Muscle of back (tissue), 3 donors: ENCODE measurements at regions not wholly inside any gene's neighbourhood (a gene's known extent, or its start where the extent isn't known, plus 50 kb on each side); places are given as distances from the start of the nearest gene placed in this dataset.

ENCODE experiments used
- DNase-seq, 3 donors: peaks; one replicate each; pipeline versions ENCODE4 v3.0.0 to v3.0.0-alpha.2; 2013

- DNase-seq = no peak
Observed at GRCh38 chr13:26942184-26942583, 181.6 kb upstream of the GPR12 start.

DNA sequence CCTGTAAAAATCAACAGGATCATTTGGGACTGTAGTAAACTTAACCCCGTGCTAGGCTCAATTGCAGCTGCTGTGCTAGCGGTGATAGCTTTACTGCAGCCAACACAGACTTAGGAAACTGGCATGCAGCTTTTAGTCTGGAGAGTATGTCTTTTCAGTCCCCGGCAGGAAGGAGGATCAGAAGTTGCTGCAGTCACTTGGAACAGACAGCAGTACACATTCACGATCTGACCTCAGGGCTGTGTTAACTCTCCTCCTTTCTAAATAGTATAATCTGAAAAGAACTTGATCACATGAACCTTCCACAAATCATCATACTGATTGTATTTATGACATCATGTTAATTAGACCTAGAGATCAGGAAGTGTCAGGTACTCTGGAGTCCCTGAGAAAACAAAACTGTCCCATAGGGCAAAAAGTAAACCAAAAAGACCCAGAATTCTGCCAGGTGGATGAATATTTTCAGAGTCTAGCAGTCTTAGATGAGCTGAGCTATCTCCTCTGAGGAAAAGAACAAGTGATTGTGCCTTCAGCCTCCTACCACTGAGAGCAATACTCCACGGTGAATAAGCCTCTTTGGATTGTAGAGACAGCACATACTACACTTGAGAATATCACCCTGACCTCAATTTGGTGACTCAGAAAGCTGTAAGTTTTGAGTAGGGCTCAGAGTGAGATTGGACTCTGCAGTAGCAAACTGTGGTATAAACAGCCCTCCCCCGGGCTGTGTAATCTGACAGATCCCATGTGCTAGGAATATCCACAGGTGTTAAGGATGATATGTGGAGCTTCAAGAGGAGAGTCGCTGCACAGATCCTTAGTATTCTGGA lies 181.0 kb upstream of the GPR12 start:
- peak in 1 of 3 donors; percentile 43 for DNase-seq

DNA sequence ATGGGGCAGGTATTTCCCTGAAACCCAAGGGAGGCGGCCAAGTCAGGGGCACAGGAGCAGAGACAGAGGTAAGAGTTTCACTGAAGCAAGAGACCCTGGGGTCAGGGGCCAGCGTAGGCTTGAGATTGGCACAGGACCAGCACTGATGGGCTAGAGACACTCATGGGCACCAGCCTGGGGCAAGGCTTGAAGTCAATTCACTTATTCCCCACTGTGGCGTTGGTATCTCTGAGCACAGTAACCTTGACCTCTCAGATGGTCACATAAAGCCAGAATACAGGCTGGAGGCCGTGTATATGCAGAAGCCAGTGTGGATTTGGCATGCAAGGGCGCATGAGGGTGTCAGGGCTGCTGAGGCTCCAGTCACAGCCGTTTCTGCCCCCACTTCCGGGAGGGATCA lies 173.5 kb upstream of the GPR12 start:
- no peak for DNase-seq

- no peak for DNase-seq
Observed at GRCh38 chr13:26932465-26932864, 171.9 kb upstream of the GPR12 start.

DNA sequence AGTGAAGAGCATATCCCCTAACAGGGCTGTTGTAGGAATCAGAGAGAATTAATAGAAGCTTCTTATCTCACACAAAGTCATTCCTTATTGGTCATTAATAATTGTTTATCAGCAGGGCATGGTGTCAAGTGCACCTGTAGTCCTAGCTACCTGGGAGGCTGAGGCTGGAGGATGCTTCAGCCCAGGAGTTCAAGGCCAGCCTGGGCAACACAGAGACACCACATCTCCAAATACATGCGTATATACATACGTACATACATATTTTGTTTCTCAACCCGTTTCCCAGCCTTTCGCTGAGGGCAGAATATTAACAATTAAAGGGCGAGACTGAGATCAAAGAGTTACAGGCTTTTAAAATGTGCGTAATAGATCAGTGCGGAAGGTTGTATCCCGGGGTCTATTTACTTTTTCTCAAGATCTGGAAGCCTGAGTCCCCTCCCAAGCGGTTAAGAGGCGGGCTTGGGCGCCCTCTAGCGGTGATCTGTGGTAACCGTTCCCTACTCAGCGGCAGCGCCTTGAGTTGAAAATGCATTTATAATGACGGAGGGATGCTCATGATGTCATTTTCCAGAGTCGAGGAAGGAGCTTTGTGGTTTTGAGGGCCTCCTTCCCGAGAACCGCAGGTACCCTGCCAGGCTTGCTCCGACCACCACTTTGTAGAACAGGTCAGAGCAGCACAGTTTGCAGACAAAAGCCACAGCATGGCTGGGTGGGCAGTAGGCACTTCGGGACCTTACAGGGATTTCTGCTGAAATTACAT lies 169.6 kb upstream of the GPR12 start:
- DNase-seq = peak; percentile 53 to 82 (median 72)

GRCh38 chr13:26927511-26927910 lies 166.9 kb upstream of the GPR12 start:
- DNase-seq = no peak

DNA sequence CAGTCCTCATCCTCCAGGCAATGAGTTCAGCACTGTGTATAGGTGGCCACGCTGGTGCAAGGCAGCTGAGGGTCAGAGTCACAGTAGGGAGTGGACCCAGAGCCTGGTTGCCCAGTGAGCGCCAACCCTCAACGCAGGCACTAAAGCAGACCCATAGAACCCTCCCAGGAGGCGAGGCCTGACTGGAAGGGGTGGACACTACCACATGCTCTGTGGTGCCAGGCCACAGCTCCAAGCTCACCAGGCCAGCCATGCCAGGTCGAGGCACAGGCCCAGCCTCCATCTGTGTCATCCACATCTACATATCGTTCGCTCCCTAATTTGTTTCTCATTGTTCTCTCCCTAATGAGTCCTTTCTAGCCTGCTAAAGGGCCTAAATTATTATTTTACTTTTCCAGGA lies 165.8 kb upstream of the GPR12 start:
- no peak for DNase-seq

GRCh38 chr13:26923824-26924605 lies 163.4 kb upstream of the GPR12 start:
- DNase-seq = peak in 2 of 3 donors; percentile 26 to 55

DNA sequence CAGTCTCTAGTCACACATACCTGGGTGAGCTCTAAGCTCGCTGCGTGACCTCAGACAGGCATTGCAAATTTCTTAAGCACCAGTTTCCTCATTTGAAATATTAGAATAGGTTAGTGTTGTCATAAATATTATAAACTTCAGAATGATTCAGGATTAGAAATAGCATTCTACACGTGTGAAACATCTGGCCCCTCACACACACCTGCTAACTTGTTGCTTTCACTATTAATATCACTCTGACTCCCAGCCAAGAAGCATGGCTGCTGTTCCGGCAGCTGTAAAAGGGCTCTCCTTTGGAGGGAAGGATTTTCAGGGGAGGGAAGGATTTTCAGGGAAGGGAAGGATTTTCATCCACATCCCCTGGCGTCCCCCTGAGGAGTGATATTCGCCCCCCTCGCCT lies 161.3 kb upstream of the GPR12 start:
- peak in 1 of 3 donors; percentile 19 for DNase-seq

DNA sequence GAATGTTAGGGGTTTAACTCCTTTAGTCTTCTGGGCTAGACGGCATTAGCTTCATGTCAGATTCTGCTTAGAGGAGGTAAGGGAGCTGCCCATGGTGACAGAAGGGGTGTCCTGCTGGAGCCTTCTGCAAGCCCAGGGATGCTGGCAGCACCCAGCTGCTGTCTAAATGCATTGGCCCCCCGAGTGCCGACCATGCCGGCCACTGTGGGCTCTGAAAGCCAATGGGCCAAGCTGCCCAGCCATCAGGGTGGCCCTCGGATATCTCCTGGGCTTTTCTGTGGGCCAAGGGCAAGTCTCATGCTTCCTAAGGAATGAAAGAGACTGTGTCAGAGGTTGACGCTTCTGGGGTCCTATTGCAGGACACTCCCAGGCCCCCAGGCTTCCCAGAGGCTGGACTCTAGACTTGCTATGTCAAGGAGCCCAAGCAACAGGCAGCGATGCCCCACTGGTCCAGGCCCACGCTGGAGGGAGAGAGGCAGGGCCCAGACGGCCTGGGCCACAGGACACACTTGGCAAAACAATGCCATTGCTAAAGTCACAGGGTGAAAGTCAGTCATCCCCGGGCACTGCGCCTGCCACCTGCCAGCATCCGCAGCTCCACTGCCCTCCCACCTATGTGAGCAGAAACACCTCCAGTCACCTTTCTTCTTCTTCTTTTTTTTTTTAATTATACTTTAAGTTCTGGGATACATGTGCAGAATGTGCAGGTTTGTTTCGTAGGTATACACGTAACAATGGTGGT lies 160.2 kb upstream of the GPR12 start:
- DNase-seq = no peak

DNA sequence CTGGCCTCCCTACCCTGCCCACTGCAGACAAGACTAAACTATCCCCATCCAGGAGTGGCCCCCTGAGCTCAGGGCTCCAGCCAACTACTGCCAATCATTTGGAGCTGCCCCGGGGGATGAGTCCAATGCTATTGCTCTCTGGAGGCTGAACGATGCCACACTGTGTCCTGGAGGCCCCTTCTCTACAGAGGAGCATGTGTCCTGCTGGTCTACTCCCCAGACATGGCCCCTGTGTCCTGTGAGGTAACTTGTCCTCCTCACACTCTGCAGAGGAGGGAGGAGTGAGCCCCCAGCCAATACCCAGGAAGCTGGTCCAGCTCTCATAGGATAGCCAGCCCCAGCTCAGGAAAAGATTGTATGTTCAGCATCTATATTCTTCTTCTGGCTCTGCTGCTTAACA lies 159.1 kb upstream of the GPR12 start:
- no peak for DNase-seq

GRCh38 chr13:26919311-26919710 lies 158.7 kb upstream of the GPR12 start:
- no peak for DNase-seq

DNA sequence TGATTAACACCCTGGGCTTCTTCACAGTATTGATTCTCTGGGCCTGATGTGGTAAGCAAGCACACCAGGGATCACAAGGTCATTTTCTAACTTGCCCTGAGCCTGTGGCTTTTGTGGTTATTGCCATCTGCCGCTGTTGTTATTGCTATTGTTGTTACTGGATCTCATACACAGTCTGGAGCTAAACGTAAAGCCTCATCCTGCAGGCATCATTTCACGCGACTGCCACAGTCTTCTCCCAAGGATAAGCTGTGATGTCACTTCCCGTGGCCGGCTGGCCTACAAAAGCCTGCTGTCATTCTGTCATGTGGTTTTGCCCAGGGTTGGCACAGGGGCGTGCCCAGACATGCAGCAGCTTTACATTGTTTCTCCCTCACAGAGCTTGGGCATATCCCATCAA lies 154.0 kb upstream of the GPR12 start:
- no peak for DNase-seq

- no peak for DNase-seq
Observed at GRCh38 chr13:26914148-26914547, 153.6 kb upstream of the GPR12 start.

DNA sequence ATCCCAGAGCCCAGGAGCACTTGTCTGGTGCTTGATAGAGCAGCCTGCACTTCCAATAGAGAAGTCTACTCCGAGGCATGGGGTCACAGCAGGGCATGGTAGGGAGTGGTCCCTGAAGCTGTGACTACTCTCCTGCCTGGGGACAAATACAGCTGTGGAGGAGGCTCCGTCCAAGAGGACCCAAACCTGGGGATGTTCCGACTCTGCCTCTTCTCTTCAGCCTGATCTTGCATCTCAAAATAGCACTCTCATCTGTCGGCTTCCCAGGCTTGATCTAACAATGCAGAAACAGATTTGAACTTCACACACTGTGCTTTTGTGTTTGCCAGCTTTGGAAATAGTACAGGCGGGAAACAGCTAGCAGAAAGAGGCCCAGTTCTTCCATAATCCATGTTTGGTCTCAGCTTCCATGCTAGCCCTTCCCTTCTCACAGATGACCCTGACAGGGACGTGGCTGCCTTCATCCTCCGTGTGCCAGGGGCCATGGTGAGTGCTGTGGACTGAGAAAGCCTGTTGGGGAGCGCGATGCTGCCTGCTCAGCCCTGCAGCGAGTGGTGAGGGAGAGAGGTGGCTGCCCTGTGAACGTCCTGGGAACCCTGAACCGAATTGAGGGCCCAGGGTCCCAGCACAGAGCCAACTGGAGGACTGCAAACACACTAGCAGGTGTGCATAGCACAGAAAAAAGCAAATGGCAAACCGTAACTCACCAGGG lies 150.3 kb upstream of the GPR12 start:
- no peak for DNase-seq

- no peak for DNase-seq
Observed at GRCh38 chr13:26909477-26909876, 148.9 kb upstream of the GPR12 start.

DNA sequence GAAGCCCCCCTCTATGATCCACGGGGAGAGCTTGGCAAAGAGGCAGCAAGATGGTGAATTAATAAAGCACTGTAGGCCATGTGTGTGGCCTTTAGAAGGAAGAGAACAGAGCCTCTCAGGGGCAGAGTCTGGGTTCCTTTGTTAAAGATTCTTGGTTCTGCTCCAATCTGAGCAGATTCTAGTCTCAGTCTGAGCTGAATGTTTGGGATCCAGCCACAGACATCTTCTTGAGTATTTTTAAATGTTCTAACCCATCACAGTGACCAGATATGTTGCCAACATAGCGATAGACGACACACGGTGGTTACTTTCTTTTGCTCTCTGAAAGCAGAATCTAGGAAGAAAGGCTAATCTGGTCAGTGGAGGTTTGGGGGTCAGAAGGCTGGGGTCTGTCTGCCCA lies 147.5 kb upstream of the GPR12 start:
- DNase-seq = no peak

DNA sequence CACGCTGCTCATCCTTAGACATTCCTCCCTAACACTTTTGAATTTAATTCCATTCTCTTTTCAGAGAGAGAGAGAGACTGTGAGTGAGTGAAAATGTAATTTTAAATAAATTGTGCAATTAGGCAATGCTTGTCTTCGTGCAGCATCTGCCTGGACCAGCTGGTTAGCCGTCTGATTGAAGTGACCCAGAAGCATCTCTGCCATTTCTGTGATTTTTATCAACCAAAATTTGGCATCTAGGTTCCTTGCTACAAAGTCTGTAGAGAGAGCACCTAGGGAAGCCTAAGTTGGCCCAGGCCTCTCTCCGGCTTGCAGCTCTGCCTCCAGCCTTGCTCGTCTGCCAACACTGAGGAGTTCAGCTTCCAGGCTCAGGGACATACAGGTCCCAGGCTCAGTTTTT lies 138.6 kb upstream of the GPR12 start:
- no peak for DNase-seq

GRCh38 chr13:26897706-26898550 lies 137.3 kb upstream of the GPR12 start:
- no peak for DNase-seq
